Ovary (tissue), 3 donors: ENCODE measurements at regions not wholly inside any gene's neighbourhood (a gene's known extent, or its start where the extent isn't known, plus 50 kb on each side); places are given as distances from the start of the nearest gene placed in this dataset.

Source experiments
- POLR2A ChIP-seq: fragments of 450-650 bp; IDR thresholded peaks from one replicate; pipeline ENCODE4 v1.6.1; 2017; ENCODE audit warnings: antibody characterized with exemption, mild to moderate bottlenecking, moderate library complexity
- TF ChIP-seq, protein P1 (sequence below), 3 donors: fragments of 450-650 bp in 2 of 3; fragments of 200-600 bp in 1 of 3; IDR thresholded peaks; one replicate each; pipeline versions ENCODE4 v1.5.1 to v1.8.0; 2016 to 2022; ENCODE audit warnings: antibody characterized with exemption in 3 of 3, mild to moderate bottlenecking in 1 of 3
- donor health status: DM: no; HTN: no; CAD: no.

DNA sequence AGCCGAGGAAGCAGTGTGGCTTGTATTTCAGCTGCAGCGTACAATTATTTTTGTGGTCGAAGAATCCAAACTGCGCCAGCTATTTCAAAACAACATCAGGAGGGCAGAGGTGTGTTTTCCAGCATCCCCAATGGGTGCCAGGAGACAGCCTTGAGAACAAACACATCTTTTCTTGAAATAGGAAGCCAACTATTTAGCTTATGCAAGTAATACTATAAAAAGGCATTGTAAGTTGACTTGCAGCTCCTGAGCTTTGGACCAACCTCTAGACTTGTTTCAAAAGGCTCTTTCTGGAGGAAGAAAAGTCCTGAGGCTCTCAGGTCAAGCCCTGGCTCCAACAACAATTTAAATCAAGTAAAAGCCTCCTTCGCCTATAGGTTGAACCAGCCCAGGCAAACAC lies 86.6 kb upstream of the HNF1B start:
- TF ChIP-seq, protein P1, sequence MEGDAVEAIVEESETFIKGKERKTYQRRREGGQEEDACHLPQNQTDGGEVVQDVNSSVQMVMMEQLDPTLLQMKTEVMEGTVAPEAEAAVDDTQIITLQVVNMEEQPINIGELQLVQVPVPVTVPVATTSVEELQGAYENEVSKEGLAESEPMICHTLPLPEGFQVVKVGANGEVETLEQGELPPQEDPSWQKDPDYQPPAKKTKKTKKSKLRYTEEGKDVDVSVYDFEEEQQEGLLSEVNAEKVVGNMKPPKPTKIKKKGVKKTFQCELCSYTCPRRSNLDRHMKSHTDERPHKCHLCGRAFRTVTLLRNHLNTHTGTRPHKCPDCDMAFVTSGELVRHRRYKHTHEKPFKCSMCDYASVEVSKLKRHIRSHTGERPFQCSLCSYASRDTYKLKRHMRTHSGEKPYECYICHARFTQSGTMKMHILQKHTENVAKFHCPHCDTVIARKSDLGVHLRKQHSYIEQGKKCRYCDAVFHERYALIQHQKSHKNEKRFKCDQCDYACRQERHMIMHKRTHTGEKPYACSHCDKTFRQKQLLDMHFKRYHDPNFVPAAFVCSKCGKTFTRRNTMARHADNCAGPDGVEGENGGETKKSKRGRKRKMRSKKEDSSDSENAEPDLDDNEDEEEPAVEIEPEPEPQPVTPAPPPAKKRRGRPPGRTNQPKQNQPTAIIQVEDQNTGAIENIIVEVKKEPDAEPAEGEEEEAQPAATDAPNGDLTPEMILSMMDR (IDR thresholded peaks at IDR 0.05): no peak
- TF ChIP-seq POLR2A: no peak
